Ovary (tissue), 7 donors: ENCODE measurements at regions not wholly inside any gene's neighbourhood (a gene's known extent, or its start where the extent isn't known, plus 50 kb on each side); places are given as distances from the start of the nearest gene placed in this dataset.

Source experiments
- DNase-seq, 5 donors: peaks; one replicate each; pipeline ENCODE4 v3.0.0-alpha.2; 2019 to 2020
- H3K27ac ChIP-seq, 2 donors: fragments of 200-600 bp; one replicate each; pipeline versions ENCODE4 v1.5.1 to v1.8.0; 2019 to 2022
- H3K27me3 ChIP-seq: fragments of 200-600 bp; one replicate; pipeline ENCODE4 v1.8.0; 2022
- H3K36me3 ChIP-seq: fragments of 200-600 bp; sonication (generic); one replicate; pipeline ENCODE4 v1.5.1; 2019
- H3K4me1 ChIP-seq: one replicate; pipeline ENCODE4 v1.8.1; 2013; ENCODE audit warnings: mild to moderate bottlenecking, moderate library complexity; ENCODE audit not compliant: insufficient read depth
- H3K4me3 ChIP-seq: fragments of 200-600 bp; sonication (generic); one replicate; pipeline ENCODE4 v1.5.1; 2017
- H3K9me3 ChIP-seq, 2 donors: fragments of 200-600 bp in 1 of 2; sonication (generic) in 1 of 2; one replicate each; pipeline versions ENCODE4 v1.5.1 to v1.8.1; 2013 to 2019; ENCODE audit warnings: mild to moderate bottlenecking in 1 of 2, moderate library complexity in 1 of 2
- CTCF ChIP-seq, 3 donors: fragments of 450-650 bp in 2 of 3; fragments of 200-600 bp in 1 of 3; IDR thresholded peaks; one replicate each; pipeline versions ENCODE4 v1.5.1 to v1.8.0; 2016 to 2022; ENCODE audit warnings: antibody characterized with exemption in 3 of 3, mild to moderate bottlenecking in 1 of 3
- EP300 ChIP-seq: sonication (generic); formaldehyde crosslinking; IDR thresholded peaks from one replicate; pipeline ENCODE4 v1.6.1; 2017; ENCODE audit warnings: antibody characterized with exemption
- POLR2A ChIP-seq: fragments of 450-650 bp; IDR thresholded peaks from one replicate; pipeline ENCODE4 v1.6.1; 2017; ENCODE audit warnings: antibody characterized with exemption, mild to moderate bottlenecking, moderate library complexity
- WGBS, 3 donors: extraction: QIAGEN DNeasy Blood & Tissue Kit in 1 of 3; methylation state at CpG; one replicate each; pipeline versions ENCODE4 v1.1.5 to v1.1.7; 2013 to 2017; 5-methylcytosine and 5-hydroxymethylcytosine counted together
- intact Hi-C, 4 donors: fragments of 100-400 bp; cut with DNase I; formaldehyde crosslinking; loops; one replicate each; pipeline versions ENCODE4 v1.11.0 to v1.15.1; 2022 to 2023
- donor health status: DM: no; HTN: no; CAD: no; lungs with moderate emphysema.
- donor health status: DM: no; HTN: no; CAD: no.
- donor health status: Bipolar disorder and iron deficiency.
- donor health status: DM: no; HTN: no; CAD: no.
- donor health status: DM: yes; HTN: yes; CAD: no.

GRCh38 chr3:24818055-24818454, 323.4 kb upstream of the THRB start:
- no peaks in the 10 kb centered on the region for H3K36me3 ChIP-seq
- no peaks in the 10 kb centered on the region for H3K4me1 ChIP-seq
- WGBS, 3 donors, result 70 to 81% (median 75%) methylated on average over 1 of the region's 1 CpG
- H3K27me3 ChIP-seq, result no peaks in the 10 kb centered on the region
- H3K27ac ChIP-seq, result no peak overlapping the region
- no peak overlapping the region for H3K4me3 ChIP-seq
- DNase-seq, result no peak
- H3K9me3 ChIP-seq, result no peaks in the 10 kb centered on the region
- intact Hi-C loops, result no loop called here
- TF ChIP-seq CTCF (IDR thresholded peaks at IDR 0.05) (no peak), EP300 (no peak), POLR2A (no peak)

- Histone ChIP-seq H3K36me3 (no peaks in the 10 kb centered on the region), H3K4me1 (peaks cover 2% of the 10 kb centered on the region), H3K27ac (no peak overlapping the region), H3K9me3 (no peaks in the 10 kb centered on the region), H3K27me3 (no peaks in the 10 kb centered on the region), H3K4me3 (no peak overlapping the region)
- intact Hi-C loops, result no loop called here
- 79 to 91% (median 81%) methylated on average over 4 of the region's 4 CpGs for WGBS, 3 donors
- DNase-seq, result no peak
- TF ChIP-seq CTCF (IDR thresholded peaks at IDR 0.05), result no peak
- no peak for TF ChIP-seq POLR2A
- TF ChIP-seq EP300, result no peak
Observed at GRCh38 chr3:24828011-24828410, 333.4 kb upstream of the THRB start.

- Histone ChIP-seq H3K36me3 (no peaks in the 10 kb centered on the region), H3K4me1 (peaks cover 2% of the 10 kb centered on the region), H3K27me3 (no peaks in the 10 kb centered on the region), H3K27ac (no peak overlapping the region), H3K9me3 (no peaks in the 10 kb centered on the region), H3K4me3 (no peak overlapping the region)
- 47 to 67% (median 62%) methylated on average over 6 of the region's 6 CpGs for WGBS, 3 donors
- intact Hi-C loops, result no loop called here
- TF ChIP-seq CTCF (IDR thresholded peaks at IDR 0.05), result no peak
- no peak for TF ChIP-seq EP300
- no peak for TF ChIP-seq POLR2A
- no peak for DNase-seq
Observed at GRCh38 chr3:24828551-24828950, 333.9 kb upstream of the THRB start.

GRCh38 chr3:24829011-24829581, 334.4 kb upstream of the THRB start:
- peak overlapping the region; percentile 38 for H3K4me3 ChIP-seq
- no peak overlapping the region for H3K27ac ChIP-seq
- H3K27me3 ChIP-seq, result no peaks in the 10 kb centered on the region
- TF ChIP-seq EP300 (no peak), POLR2A (no peak), CTCF (IDR thresholded peaks at IDR 0.05) (no peak)
- WGBS, 3 donors, result 3 to 6% (median 3%) methylated on average over 19 to 51 of the region's 51 CpGs
- peaks cover 2% of the 10 kb centered on the region for H3K4me1 ChIP-seq
- H3K36me3 ChIP-seq, result no peaks in the 10 kb centered on the region
- intact Hi-C loops, result no loop called here
- peak in 1 of 5 donors; percentile 18 for DNase-seq
- H3K9me3 ChIP-seq, result no peaks in the 10 kb centered on the region
